Thoracic aorta (tissue), 2 donors: ENCODE measurements at regions not wholly inside any gene's neighbourhood (a gene's known extent, or its start where the extent isn't known, plus 50 kb on each side); places are given as distances from the start of the nearest gene placed in this dataset.

Experiments used
- ATAC-seq: fragments of 150-250 bp; one replicate; pipeline ENCODE4 v1.8.0; 2017; ENCODE audit warnings: low read depth; ENCODE audit not compliant: insufficient number of reproducible peaks, low FRiP score
- DNase-seq: peaks from one replicate; pipeline ENCODE4 v3.0.0-alpha.2; 2020; ENCODE audit warnings: low spot score
- H3K27ac ChIP-seq, 2 donors: fragments of 200-600 bp; sonication (generic); 1 replicate in 1 of 2; 2 replicates in 1 of 2; pipeline ENCODE4 v1.5.1; 2016; ENCODE audit warnings: mild to moderate bottlenecking in 2 of 2, moderate library complexity in 2 of 2
- H3K27me3 ChIP-seq: fragments of 200-600 bp; sonication (generic); replicated peaks from 2 replicates; pipeline ENCODE4 v1.6.0; 2016; ENCODE audit warnings: mild to moderate bottlenecking; ENCODE audit not compliant: insufficient read depth
- H3K36me3 ChIP-seq: fragments of 200-600 bp; sonication (generic); one replicate; pipeline ENCODE4 v1.5.1; 2016
- H3K4me1 ChIP-seq, 2 donors: fragments of 200-600 bp; sonication (generic); 1 replicate in 1 of 2; 2 replicates in 1 of 2; pipeline versions ENCODE4 v1.5.1 to v1.6.0; 2016; ENCODE audit warnings: low read depth in 2 of 2, mild to moderate bottlenecking in 1 of 2; ENCODE audit not compliant: control insufficient read depth in 1 of 2
- H3K4me3 ChIP-seq: fragments of 200-600 bp; sonication (generic); 2 replicates; pipeline ENCODE4 v1.5.1; 2016; ENCODE audit warnings: mild to moderate bottlenecking
- H3K9me3 ChIP-seq: fragments of 200-600 bp; sonication (generic); 2 replicates; pipeline ENCODE4 v1.5.1; 2016
- TF ChIP-seq, protein P1 (sequence below): fragments of 200-600 bp; sonication (generic); IDR thresholded peaks from one replicate; pipeline ENCODE4 v1.5.1; 2019; ENCODE audit warnings: antibody characterized with exemption

DNA sequence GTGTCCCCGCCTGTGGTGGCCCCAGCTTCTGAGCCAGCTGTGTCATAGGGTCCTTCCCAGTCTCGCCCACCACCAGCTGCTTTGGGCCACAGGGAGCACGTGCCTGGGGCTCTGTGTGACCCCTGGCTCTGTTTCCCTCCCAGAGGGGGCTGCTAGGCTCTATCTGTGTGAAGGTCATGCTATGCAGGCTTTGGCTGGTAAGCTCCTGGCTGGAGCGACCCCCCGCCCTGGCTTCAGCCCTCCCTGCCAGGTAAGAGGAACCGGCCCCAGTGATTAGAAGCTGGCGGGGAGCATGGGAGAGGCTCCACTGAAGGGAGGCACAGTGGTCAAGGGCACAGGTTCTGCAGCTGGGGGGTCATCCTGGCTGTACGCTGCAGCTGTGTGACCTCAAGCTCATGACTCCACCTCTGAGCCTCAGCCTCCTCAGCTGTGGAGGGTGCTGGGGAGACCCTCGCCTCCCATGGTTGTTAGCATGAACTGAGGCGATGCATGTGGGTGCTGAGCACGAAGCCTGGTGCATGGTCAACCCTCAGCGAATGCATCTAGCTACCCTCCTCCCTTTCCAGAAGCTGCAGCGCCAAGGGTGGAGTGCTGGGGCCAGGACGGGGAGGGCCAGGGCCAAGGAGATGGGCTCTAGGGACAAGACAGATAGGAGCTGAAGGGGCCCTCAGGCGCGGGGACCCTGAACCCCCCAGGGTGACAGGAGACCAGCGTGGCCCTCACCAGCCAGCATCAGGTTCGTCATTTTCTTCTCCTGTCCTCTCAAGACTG lies 163.8 kb upstream of the MVB12B start:
- H3K36me3 ChIP-seq, result no peaks in the 10 kb centered on the region
- TF ChIP-seq, protein P1, sequence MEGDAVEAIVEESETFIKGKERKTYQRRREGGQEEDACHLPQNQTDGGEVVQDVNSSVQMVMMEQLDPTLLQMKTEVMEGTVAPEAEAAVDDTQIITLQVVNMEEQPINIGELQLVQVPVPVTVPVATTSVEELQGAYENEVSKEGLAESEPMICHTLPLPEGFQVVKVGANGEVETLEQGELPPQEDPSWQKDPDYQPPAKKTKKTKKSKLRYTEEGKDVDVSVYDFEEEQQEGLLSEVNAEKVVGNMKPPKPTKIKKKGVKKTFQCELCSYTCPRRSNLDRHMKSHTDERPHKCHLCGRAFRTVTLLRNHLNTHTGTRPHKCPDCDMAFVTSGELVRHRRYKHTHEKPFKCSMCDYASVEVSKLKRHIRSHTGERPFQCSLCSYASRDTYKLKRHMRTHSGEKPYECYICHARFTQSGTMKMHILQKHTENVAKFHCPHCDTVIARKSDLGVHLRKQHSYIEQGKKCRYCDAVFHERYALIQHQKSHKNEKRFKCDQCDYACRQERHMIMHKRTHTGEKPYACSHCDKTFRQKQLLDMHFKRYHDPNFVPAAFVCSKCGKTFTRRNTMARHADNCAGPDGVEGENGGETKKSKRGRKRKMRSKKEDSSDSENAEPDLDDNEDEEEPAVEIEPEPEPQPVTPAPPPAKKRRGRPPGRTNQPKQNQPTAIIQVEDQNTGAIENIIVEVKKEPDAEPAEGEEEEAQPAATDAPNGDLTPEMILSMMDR, result no peak
- no peak for DNase-seq
- H3K4me3 ChIP-seq, result no peak overlapping the region
- H3K27ac ChIP-seq, result no peak overlapping the region
- no peaks in the 10 kb centered on the region for H3K4me1 ChIP-seq
- no peak for ATAC-seq
- H3K9me3 ChIP-seq, result no peaks in the 10 kb centered on the region
- H3K27me3 ChIP-seq, result no peaks in the 10 kb centered on the region

DNA sequence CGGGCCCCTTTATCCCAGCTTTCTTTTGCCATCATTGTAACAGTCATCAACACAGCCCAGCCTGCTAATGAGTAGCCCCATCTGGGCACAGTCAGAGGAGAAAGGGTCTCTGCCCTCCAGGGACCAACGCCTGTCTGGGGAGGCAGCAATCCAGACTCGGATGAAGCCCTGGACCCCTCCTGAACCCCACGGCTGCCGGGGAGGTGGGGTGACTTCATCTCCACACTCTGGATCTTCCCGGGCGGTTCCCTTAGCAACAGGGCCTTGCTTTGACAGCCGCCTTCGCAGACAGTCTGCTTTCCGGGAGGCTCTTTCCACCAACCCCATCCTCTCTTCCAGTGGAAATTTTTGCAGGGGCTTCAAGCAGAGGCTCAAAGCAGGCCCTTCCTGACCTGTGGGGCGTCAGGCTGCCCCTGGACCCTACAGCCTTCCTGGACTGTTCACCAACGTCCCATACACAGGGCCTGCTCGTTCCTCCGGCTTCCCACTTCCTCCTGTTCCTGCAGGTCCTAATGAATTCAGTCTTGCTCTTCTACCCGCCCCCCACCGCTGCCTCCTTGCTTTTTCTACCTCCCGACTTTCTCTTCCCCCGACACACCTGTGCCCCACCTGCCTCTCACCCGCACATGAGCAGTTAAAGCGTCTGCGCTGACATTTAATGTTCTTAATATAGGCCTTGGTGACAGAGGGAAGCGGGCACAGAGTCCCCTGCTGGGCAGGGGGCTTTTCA lies 161.7 kb upstream of the MVB12B start:
- Histone ChIP-seq H3K4me3 (no peak overlapping the region), H3K36me3 (no peaks in the 10 kb centered on the region), H3K4me1 (no peaks in the 10 kb centered on the region), H3K27me3 (no peaks in the 10 kb centered on the region), H3K27ac (no peak overlapping the region), H3K9me3 (no peaks in the 10 kb centered on the region)
- TF ChIP-seq, protein P1, result no peak
- DNase-seq (no peak), ATAC-seq (no peak)

DNA sequence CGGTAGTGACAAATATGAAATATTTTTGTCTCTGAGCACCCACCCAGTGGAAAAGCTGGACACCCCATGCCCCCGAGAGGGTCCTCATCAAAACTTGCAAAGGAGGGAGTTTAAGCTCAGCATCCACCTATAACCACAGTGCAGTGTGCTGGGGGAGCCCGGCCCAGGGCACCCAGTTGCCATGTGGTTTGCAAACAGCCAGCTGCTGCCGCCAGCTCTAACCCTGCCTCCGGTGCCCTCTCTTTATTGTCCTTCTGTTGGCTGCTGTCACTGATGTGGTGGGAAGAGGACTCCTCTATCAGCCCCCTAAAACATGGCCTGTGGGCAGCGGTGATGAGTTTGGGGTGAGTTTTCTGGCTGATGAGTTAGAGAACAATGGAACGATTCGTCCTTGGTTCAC lies 160.9 kb upstream of the MVB12B start:
- no peak overlapping the region for H3K27ac ChIP-seq
- no peak for DNase-seq
- TF ChIP-seq, protein P1, result no peak
- no peaks in the 10 kb centered on the region for H3K36me3 ChIP-seq
- H3K9me3 ChIP-seq, result no peaks in the 10 kb centered on the region
- no peak overlapping the region for H3K4me3 ChIP-seq
- no peaks in the 10 kb centered on the region for H3K27me3 ChIP-seq
- no peaks in the 10 kb centered on the region for H3K4me1 ChIP-seq
- ATAC-seq, result no peak

DNA sequence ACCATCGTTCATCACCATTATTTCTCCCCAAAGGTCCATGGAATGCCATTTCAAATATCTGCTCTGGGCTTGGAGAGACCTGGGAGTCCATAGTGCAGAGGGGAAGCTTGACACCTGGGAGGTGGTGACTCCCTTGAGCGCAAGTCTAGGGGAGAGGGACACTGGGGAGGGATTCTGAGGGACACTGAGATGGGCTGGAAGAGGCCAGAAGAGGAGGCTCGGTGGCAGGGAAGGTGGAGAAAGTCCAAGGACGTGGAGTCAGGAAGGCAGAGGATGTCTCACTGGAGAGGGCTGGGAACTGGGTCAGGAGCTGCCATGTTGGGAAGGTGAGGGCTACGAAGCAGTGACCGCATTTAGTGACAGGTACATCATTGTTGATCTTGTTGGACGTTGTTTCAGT lies 160.3 kb upstream of the MVB12B start:
- Histone ChIP-seq H3K4me3 (no peak overlapping the region), H3K4me1 (no peaks in the 10 kb centered on the region), H3K27ac (no peak overlapping the region), H3K27me3 (no peaks in the 10 kb centered on the region), H3K36me3 (no peaks in the 10 kb centered on the region), H3K9me3 (no peaks in the 10 kb centered on the region)
- TF ChIP-seq, protein P1, result no peak
- ATAC-seq (no peak), DNase-seq (no peak)

DNA sequence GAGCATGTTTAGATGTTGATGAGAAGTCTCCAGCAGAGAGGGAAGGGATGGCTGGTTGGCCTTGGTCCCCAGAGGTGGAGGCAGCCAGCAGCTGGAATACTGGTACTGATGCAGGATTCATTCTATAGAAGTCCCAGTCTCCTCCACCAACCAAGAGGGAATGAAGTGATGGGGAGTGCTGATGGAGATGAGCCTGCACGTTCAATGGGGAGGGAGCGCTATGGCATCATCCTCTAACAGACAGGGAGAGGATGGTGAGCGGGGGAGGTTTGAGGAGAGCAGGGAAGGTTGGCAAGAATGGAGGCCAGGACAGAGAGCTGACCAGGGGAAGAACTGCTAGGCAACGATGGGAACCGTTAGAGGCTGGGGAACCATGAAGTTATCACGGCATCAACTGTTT lies 159.8 kb upstream of the MVB12B start:
- H3K27ac ChIP-seq, result no peak overlapping the region
- no peak for ATAC-seq
- H3K27me3 ChIP-seq, result no peaks in the 10 kb centered on the region
- TF ChIP-seq, protein P1, result no peak
- H3K4me1 ChIP-seq, result no peaks in the 10 kb centered on the region
- no peak overlapping the region for H3K4me3 ChIP-seq
- no peaks in the 10 kb centered on the region for H3K9me3 ChIP-seq
- no peaks in the 10 kb centered on the region for H3K36me3 ChIP-seq
- DNase-seq, result no peak
